SKM-1 treated with dmso at 0.1 percent for 144 hours (cell line): ENCODE measurements at regions not wholly inside any gene's neighbourhood (a gene's known extent, or its start where the extent isn't known, plus 50 kb on each side); places are given as distances from the start of the nearest gene placed in this dataset.
"Not testable (repeated sequence)": the region's sequence is repeated elsewhere in the genome, so short reads cannot be mapped to it uniquely, and the experiment has no call there.

Experiments
- DNase-seq: peaks from one replicate; lab custom pipeline; 2025; ENCODE audit not compliant: unreplicated experiment; lab: John Stamatoyannopoulos, UW

- no peak for DNase-seq
Observed at GRCh38 chr10:121356183-121356582, 242.1 kb downstream of the FGFR2 start.

GRCh38 chr10:121357401-121357800, 240.8 kb downstream of the FGFR2 start:
- DNase-seq: no peak

GRCh38 chr10:121362026-121362425, 236.2 kb downstream of the FGFR2 start:
- DNase-seq: no peak

DNA sequence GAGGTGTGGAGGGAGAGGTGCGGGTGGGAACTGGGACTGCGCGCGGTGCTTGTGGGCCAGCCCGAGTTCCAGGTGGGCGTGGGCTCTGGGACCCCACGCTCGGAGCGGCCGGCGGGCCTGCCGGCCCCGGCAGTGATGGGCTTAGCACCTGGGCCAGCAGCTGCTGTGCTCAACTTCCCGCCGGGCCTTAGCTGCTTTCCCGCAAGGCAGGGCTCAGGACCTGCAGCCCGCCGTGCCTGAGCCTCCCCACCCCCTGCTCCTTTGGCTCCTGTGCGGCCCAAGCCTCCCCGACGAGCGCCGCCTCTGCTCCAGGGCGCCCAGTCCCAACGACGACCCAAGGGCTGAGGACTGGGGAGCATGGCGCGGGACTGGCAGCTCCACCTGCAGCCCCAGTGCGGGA, 232.7 kb downstream of the FGFR2 start:
- DNase-seq: no peak

GRCh38 chr10:121368347-121369025, 229.8 kb downstream of the FGFR2 start:
- DNase-seq: no peak

GRCh38 chr10:121369616-121370015, 228.6 kb downstream of the FGFR2 start:
- DNase-seq: no peak

- DNase-seq: no peak
Observed at GRCh38 chr10:121371836-121372235, 226.4 kb downstream of the FGFR2 start.

DNA sequence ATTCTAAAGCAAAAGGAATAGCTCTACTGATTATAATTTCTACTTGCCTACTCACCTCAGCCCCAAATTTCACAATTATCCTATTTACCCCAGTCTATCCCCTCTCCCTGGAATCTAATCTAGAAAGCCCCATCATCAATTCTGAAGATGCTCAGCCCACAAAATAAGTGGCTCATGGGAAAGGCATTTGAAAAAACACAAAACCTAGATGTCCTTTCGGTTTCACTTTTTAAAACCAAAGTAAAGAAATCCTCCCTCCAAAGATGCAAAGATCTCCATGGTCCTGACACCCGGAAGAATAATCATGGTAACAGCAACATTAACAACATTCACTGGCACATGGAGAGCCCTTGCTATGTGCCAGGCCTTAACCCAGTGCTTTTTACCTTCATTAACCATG, 224.8 kb downstream of the FGFR2 start:
- no peak for DNase-seq

DNA sequence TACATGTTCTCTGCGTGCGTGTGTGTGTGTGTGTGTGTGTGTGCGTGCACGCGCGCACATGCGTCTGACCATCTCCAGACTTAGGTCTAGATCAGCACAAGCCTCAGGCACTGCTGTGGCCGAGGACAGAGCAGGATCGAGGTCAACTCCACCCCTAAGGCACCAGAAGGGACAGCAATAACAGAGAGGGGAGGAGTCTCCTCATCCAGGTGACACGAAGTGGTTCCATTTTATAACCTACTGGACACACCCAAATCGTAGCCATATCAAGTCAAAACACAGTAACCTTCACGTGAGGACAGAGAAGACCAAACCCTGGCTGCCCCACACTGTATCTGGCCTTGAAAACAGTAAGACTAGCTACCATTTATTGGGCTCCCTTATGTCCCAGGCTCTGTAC, 224.1 kb downstream of the FGFR2 start:
- DNase-seq: no peak

GRCh38 chr10:121375172-121375571, 223.1 kb downstream of the FGFR2 start:
- no peak for DNase-seq

GRCh38 chr10:121378251-121378801, 219.9 kb downstream of the FGFR2 start:
- no peak for DNase-seq

DNA sequence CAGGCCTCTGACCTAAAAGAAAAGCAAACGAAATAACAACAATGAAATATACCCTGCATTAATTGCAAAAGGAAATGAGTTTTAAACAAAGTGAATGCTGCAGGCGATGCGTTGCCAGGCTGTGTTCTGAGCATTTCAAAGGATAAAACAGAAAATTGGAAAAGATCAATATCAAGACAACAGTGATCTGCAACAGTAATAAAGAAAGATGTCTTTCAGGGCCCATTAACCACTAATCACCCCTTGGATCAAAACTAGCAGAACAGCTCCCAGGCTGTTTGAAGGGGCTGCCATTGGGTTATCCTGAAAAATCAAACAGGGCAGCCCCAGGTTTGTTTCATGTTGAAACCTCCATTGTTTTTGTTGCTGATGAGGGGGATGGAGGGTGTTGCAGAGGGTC, 219.2 kb downstream of the FGFR2 start:
- no peak for DNase-seq

DNA sequence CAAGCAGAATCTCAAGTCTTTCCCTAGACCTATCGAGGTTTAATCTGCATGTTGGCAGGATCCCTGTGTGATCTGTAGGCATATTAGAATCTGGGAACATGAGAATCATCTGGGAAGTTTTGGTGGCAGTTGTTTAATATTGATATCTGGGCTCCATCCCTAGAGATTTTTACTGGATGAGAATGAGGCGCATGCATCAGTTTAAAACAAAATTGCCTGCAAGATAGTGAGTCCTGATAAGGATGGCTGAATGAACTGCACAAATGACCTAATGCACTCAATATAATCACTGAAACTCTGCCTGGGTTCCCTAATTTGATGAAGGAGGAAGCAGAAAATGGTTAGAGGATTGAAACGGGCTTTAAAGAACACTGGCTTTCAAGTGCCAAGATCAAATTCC, 218.0 kb downstream of the FGFR2 start:
- DNase-seq: no peak

- not testable (repeated sequence) for DNase-seq
Observed at GRCh38 chr10:121382029-121382520, 216.2 kb downstream of the FGFR2 start.

GRCh38 chr10:121385136-121385535, 213.1 kb downstream of the FGFR2 start:
- no peak for DNase-seq

GRCh38 chr10:121392657-121393056, 205.6 kb downstream of the FGFR2 start:
- no peak for DNase-seq

DNA sequence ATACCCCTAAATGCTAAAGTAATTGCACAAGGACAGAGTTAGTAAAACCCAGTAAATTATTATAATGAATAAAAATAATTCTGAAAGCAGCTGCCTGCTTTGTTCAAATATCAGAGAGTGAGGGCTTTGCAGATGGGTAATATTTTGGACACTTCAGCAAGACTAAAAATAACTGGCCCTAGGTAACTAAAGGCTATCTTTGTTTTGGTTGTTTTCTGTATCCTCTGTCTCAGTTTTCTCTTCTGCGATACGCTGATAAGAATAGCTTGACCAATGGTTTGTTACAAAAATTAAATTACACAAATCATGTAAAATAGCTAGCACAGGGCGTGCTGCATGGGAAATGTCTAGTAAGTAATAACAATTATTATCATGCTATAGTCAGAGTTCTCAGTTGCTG, 204.7 kb downstream of the FGFR2 start:
- no peak for DNase-seq

DNA sequence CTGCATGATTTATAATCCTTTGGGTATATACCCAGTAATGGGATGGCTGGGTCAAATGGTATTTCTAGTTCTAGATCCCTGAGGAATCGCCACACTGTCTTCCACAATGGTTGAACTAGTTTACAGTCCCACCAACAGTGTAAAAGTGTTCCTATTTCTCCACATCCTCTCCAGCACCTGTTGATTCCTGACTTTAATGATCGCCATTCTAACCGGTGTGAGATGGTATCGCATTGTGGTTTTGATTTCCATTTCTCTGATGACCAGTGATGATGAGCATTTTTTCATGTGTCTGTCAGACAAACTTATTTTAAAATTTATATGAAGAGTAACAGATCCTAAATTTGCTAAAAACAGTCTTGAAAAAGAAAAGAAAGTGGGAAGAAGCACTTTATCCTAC, 197.7 kb downstream of the FGFR2 start:
- DNase-seq: not testable (repeated sequence)

GRCh38 chr10:121403527-121403926, 194.7 kb downstream of the FGFR2 start:
- DNase-seq: no peak

DNA sequence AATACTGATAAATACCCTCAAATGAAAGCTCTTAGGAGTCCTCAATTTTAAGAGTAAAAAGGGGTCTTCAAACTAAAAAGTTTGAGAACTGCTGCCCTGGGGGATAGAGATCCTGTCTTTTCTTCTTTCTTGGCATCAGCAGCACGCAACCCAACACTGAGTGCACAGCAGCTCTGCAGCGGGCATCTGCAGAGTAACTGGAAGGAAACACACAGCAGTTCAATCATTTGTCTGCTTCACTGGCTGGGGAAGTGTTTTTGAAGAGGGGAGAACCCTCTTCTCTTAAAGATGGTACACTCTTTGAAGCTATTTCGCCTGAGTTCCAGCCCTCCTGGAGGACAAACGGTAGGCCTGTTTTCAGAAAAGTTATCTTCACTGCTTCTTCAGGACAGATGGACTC, 193.6 kb downstream of the FGFR2 start:
- no peak for DNase-seq

DNA sequence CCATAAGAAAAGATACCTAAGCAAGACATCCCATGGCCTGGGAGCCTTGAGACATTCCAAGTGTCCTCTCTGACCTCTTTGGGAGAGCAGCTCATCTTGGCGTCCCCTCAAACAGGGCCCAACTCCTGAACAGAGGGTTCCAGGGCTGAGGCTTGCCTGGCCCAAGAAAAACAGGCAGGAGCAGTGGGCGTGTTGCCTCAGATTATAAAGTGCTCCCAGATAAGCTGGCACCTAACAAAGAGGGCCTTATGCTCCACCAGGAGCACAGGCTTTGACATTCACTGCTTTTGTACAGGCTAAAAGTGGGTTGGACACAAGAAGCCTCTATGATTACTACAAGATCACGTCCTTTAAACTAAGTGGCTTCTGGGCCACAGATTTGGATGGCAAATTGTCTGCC, 193.1 kb downstream of the FGFR2 start:
- DNase-seq: no peak

DNA sequence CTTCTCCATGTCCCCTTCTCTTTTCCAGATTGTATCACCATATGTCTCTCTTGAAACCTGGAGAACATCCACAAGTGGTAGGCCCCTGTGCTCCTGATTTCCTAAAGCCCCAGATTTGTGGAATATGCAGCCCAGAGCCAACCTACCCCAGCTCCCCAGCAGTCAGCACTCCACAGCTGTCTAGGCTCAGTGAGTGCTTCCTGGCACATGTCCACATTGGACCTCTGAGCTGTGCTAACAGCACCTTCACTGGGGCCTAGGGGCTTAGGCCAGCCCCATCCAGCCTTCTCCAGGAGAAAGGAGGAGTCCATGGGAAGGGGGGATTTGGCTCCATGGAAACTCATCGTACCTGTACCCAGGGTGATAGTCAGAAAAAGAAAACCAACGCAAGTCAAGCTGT, 192.7 kb downstream of the FGFR2 start:
- no peak for DNase-seq

DNA sequence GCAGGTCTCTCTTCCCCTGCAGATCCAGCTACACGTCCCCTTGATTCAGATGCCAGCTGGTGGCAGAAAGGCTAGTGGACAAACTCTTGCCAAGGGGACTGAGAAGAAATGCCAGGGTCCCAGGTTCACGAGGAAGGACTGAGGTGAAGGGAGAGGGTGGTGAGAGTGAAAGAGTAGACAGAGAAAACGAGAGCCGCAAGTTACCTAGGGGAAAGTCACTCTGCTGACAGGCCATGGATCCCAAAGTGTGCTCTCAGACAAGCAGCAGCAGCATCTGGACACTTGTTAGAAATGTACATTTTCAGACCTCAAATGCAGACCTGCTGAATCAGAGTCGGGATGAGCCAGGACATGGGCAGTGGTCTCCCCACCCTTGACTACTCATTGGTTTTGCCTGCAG, 192.3 kb downstream of the FGFR2 start:
- no peak for DNase-seq
